ENCODE measurements at regions not wholly inside any gene's neighbourhood (a gene's known extent, or its start where the extent isn't known, plus 50 kb on each side); places are given as distances from the start of the nearest gene placed in this dataset.

GRCh38 chr12:24095245-24095644, 145.8 kb upstream of the SOX5 start:
- no peaks in the 10 kb centered on the region for H3K27me3 ChIP-seq (ENCODE audit: control insufficient read depth, insufficient read depth, low read length)
- BruUV-seq (replicated peaks), result no TSS peak
- in situ Hi-C loops (cut with HindIII; ENCODE audit: low pct_unique_long_range_greater_than_20kb, low sequenced_read_pairs) (no loop called here), intact Hi-C loops (cut with micrococcal nuclease; ENCODE audit: unreplicated experiment) (no loop called here)
- DNase-seq (ENCODE audit: low read depth, low spot score) (no peak), ATAC-seq (no peak)
- no peaks in the 10 kb centered on the region for H3K4me1 ChIP-seq (ENCODE audit: control insufficient read depth, insufficient read depth, low read length)
- no peaks in the 10 kb centered on the region for H3K36me3 ChIP-seq (ENCODE audit: control insufficient read depth, insufficient read depth, low read length)
- POLR2A ChIA-PET, result no interaction called here
- TF ChIP-seq REST (IDR thresholded peaks at IDR 0.05; ENCODE audit: insufficient read depth in 1 of 2, low read depth in 2 of 2, low read length in 1 of 2) (no peak), CTCF (IDR thresholded peaks at IDR 0.05) (no peak), TCF7L2 (IDR thresholded peaks at IDR 0.05; ENCODE audit: low read depth, low read length) (no peak), POLR2AphosphoS5 (IDR thresholded peaks at IDR 0.05; ENCODE audit: low read depth, low read length) (no peak), SIN3A (IDR thresholded peaks at IDR 0.05; ENCODE audit: borderline replicate concordance, insufficient read depth, low read depth, low read length) (no peak)
- H3K9me3 ChIP-seq (ENCODE audit: control insufficient read depth, insufficient read depth, low read depth, low read length), result no peaks in the 10 kb centered on the region
- no peak overlapping the region for H3K27ac ChIP-seq (ENCODE audit: low read length)
- H3K4me3 ChIP-seq (ENCODE audit: low read depth in 2 of 2, low read length in 2 of 2), result no peak overlapping the region
- CTCF ChIA-PET, result no interaction called here

GRCh38 chr12:24089510-24089890, 140.0 kb upstream of the SOX5 start:
- intact Hi-C loops (cut with micrococcal nuclease; ENCODE audit: unreplicated experiment) (no loop called here), in situ Hi-C loops (cut with HindIII; ENCODE audit: low pct_unique_long_range_greater_than_20kb, low sequenced_read_pairs) (no loop called here)
- ATAC-seq, result no peak
- Histone ChIP-seq H3K4me1 (ENCODE audit: control insufficient read depth, insufficient read depth, low read length) (no peaks in the 10 kb centered on the region), H3K36me3 (ENCODE audit: control insufficient read depth, insufficient read depth, low read length) (no peaks in the 10 kb centered on the region), H3K9me3 (ENCODE audit: control insufficient read depth, insufficient read depth, low read depth, low read length) (no peaks in the 10 kb centered on the region), H3K4me3 (ENCODE audit: low read depth in 2 of 2, low read length in 2 of 2) (no peak overlapping the region), H3K27ac (ENCODE audit: low read length) (no peak overlapping the region), H3K27me3 (ENCODE audit: control insufficient read depth, insufficient read depth, low read length) (no peaks in the 10 kb centered on the region)
- no peak for DNase-seq (ENCODE audit: low read depth, low spot score)
- BruUV-seq (replicated peaks), result no TSS peak
- ChIA-PET CTCF (no interaction called here), POLR2A (no interaction called here)
- no peak for TF ChIP-seq POLR2AphosphoS5 (IDR thresholded peaks at IDR 0.05; ENCODE audit: low read depth, low read length)
- TF ChIP-seq SIN3A (IDR thresholded peaks at IDR 0.05; ENCODE audit: borderline replicate concordance, insufficient read depth, low read depth, low read length), result no peak
- no peak for TF ChIP-seq CTCF (IDR thresholded peaks at IDR 0.05)
- no peak for TF ChIP-seq REST (IDR thresholded peaks at IDR 0.05; ENCODE audit: insufficient read depth in 1 of 2, low read depth in 2 of 2, low read length in 1 of 2)
- no peak for TF ChIP-seq TCF7L2 (IDR thresholded peaks at IDR 0.05; ENCODE audit: low read depth, low read length)

Measured in Panc1 (cell line).